GM21360 (cell line): ENCODE measurements at regions not wholly inside any gene's neighbourhood (a gene's known extent, or its start where the extent isn't known, plus 50 kb on each side); places are given as distances from the start of the nearest gene placed in this dataset.
"Not testable (repeated sequence)": the region's sequence is repeated elsewhere in the genome, so short reads cannot be mapped to it uniquely, and the experiment has no call there.

Experiments
- ATAC-seq: cut with Tn5 transposase; IDR thresholded peaks from one replicate; pipeline ENCODE4 v1.9.1; 2021; ENCODE audit warnings: mild to moderate bottlenecking, moderate library complexity; ENCODE audit not compliant: unreplicated experiment

- no peak for ATAC-seq
Observed at GRCh38 chr4:110424144-110424543, 51.8 kb upstream of the ENPEP start.

GRCh38 chr4:110418641-110419040 is 57.3 kb upstream of the ENPEP start:
- ATAC-seq: no peak

DNA sequence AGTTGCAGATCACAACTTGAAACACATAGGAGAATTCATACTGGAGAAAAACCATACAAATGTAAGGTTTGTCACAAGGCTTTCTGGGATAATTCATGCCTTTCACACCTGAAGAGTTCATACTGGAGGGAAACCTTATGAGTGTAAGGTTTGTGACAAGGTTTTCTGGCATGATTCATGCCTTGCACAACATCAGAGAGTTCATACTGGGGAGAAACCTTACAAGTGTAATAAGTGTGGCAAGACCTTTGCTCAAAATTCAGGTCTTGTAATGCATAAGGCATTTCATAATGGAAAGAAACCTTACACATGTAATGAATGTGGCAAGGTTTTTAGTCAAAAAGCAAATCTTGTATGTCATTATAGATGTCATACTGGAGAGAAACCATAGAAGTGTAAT is 58.8 kb upstream of the ENPEP start:
- ATAC-seq: no peak

DNA sequence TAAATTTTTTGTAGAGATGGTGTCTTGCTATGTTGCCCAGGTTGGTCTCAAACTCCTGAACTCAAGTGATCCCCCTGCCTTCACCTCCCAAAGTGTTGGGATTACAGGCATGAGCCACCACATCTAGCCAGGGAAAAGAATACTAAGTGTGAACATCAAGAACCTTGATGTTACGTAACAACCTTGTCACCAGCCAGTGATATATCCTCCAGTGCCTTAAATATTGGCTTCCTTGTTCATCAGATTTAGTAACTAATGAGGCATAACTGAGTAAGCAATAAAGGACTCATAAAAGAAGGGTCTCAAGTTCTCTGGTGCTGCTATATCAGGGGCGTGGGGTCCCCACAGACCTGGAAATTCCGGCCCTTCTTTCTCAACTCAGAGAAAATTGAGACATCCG is 60.5 kb upstream of the ENPEP start:
- no peak for ATAC-seq

- ATAC-seq: no peak
Observed at GRCh38 chr4:110415041-110415440, 60.9 kb upstream of the ENPEP start.

DNA sequence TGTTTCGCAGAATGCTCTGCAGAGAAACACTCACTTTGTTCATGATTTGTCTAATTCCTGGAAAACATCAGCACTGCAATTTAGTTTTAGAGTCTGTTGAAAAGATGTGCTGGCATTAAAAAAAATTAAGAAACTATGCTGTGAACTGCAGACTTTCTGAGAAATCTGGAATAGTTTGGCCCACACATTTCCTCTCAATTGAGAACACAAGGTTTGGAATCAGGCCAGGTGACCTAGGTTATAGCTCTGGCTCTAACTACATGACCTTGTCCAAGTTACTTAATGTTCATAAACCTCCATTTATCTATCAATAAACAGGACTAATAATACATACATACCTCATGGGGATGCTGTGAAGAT is 61.4 kb upstream of the ENPEP start:
- no peak for ATAC-seq

DNA sequence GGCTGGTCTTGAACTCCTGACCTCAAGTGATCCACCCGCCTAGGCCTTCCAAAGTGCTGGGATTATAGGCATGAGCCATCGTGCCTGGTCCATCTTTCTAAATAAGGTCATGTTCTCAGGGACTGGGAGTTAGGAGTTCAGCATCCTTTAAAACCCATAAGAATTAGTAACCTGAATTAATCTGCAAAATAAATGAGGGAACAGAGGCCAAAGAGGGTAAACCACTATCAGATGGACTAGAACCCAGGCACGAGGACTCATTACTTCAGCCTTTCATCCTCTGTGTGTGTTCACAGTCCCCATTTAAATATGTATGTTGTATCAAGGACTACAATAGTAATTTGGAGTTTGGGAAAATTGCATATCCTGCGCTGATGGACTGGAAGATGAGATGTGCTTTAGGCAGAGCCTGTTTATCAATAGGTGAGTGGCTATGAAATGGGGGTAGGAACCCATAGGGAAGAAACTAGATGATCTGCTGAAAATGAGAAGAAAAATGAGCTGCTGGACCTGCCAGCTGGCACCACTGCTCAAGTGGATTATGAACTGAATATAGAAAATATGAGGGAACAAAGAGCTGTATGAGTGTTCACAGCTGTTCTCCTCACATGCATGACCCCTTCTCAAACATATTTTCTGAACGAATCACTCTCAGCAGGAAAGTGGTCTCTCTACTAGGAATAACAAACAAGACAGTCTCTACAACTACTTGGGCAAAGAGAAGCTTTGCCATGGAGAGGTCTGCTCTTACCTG is 62.0 kb upstream of the ENPEP start:
- not testable (repeated sequence) for ATAC-seq

- ATAC-seq: no peak
Observed at GRCh38 chr4:110412354-110413065, 63.4 kb upstream of the ENPEP start.

- ATAC-seq: no peak
Observed at GRCh38 chr4:110411574-110412011, 64.4 kb upstream of the ENPEP start.

DNA sequence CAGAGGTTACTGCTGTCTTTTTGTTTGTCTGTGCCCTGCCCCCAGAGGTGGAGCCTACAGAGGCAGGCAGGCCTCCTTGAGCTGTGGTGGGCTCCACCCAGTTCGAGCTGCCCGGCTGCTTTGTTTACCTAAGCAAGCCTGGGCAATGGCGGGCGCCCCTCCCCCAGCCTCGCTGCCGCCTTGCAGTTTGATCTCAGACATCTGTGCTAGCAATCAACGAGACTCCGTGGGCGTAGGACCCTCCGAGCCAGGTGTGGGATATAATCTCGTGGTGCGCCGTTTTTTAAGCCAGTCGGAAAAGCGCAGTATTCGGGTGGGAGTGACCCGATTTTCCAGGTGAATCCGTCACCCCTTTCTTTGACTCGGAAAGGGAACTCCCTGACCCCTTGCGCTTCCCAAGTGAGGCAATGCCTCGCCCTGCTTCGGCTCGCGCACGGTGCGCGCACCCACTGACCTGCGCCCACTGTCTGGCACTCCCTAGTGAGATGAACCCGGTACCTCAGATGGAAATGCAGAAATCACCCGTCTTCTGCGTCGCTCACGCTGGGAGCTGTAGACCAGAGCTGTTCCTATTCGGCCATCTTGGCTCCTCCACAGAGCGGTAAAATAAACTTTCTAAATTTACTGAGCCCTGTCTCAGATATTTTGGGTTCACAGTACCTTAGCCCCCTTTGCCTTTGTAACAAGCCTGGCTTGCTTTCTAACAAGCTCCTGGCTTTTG is 64.9 kb upstream of the ENPEP start:
- not testable (repeated sequence) for ATAC-seq

DNA sequence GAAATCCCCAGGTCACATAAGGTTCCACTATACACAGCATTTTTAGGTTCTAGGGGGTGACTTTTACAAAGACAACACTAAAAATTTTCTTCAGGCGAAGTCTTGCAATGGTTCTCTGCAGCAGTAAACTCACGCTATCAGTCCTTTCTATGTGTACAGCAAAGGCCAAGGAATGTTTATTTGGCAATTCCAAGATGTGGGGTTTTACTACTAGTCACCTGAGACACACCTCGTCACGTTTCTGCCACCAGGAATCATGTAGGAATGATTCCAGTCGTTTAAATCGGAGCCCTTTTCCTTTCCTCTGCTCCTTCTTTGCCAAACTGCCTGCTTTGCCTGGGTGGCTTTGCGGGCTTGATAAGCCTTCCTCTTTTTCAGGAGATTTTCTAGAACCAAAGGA is 75.9 kb upstream of the ENPEP start:
- ATAC-seq: no peak

DNA sequence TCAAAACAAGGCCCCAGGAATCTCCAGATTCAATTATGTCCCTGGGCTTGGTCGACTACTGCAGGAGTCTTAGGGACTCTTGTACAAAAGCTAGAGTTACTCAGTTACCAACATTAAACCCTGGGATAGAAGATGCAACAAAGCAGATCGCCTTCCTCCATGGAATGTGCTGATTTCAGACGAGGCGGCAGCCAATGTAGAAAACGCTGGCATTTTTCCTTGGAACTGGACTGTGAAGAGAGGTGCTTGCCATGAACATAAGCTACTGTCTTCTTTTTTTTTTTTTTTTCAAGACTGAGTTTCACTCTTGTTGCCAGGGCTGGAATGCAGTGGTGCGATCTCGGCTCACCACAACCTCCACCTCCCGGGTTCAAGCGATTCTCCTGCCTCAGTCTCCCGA is 76.9 kb upstream of the ENPEP start:
- not testable (repeated sequence) for ATAC-seq

GRCh38 chr4:110396963-110397362 is 79.0 kb upstream of the ENPEP start:
- ATAC-seq: no peak

- no peak for ATAC-seq
Observed at GRCh38 chr4:110395421-110395820, 80.5 kb upstream of the ENPEP start.

- ATAC-seq: no peak
Observed at GRCh38 chr4:110394871-110395270, 81.1 kb upstream of the ENPEP start.

GRCh38 chr4:110381784-110382183 is 94.2 kb upstream of the ENPEP start:
- ATAC-seq: no peak

DNA sequence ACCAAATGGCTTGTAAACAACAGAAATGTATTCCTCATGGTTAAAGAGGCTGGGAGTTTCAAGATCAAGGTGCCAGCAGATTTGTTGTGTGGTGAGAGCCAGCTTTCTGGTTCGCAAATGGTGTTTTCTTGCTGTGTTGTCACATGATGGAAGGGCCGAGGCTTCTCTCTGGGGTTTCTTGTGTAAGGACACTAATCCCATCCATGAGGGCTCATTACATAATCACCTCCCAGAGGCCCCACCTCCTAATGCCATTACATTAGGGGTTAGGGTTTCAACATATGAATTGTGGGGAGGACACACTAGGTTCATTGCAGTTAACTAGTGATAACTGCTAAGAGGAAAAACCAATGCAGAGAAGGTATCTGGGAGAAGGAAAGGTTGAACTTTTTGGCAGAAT is 103.5 kb upstream of the ENPEP start:
- ATAC-seq: no peak

- no peak for ATAC-seq
Observed at GRCh38 chr4:110371016-110371770, 104.8 kb upstream of the ENPEP start.

DNA sequence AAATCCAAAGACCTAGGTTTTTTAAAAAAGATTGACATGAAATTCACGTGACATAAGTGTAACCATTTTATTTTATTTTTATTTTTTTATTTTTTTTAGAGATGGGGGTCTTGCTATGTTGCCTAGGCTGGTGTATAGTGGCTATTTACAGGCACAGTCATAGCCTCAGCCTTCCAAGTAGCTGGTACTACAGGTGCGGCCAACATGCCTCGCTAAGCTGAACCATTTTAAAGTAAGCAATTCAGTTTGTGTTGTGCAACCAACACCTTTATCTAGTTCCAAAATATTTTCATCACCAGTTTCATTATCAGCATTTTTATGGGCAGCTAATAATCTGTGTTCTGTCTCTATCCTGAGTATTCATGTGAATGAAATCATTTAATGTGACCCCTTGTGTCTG is 107.5 kb upstream of the ENPEP start:
- ATAC-seq: no peak

- ATAC-seq: no peak
Observed at GRCh38 chr4:110367156-110367555, 108.8 kb upstream of the ENPEP start.

DNA sequence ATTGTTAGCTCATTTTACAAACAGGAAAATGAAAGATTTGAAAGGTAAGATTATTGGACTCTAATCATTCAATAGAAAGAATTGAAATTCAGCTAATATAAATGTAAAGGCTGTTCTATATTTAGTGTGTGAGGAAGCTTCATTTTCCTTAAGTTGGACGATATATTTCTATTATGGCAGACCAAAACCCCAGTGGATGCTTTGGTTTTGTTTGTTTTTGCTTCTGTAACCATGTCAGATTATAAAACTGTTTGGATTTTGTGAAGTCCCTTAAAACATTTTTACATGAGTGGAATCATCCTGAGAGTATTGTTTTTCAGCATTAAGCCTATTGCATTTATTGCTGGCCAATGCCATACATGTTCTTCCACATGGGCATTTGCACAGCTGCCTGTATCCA is 110.2 kb upstream of the ENPEP start:
- no peak for ATAC-seq
